OCI-LY3 (cell line): ENCODE measurements at regions not wholly inside any gene's neighbourhood (a gene's known extent, or its start where the extent isn't known, plus 50 kb on each side); places are given as distances from the start of the nearest gene placed in this dataset.

Experiments used
- H2AFZ ChIP-seq: fragments of 200-600, 300-600 bp; shearing (Covaris generic); 2 replicates; pipeline ENCODE4 v1.6.0; 2014; ENCODE audit warnings: antibody characterized with exemption, low read depth, low read length
- H3K27ac ChIP-seq: fragments of 200-600, 300-600 bp; sonication (generic); 2 replicates; pipeline ENCODE4 v1.5.1; 2014; ENCODE audit warnings: mild to moderate bottlenecking, low read length, moderate library complexity, mixed read lengths
- H3K27me3 ChIP-seq: fragments of 200-600, 300-600 bp; sonication (generic); 2 replicates; pipeline ENCODE4 v1.6.1; 2014; ENCODE audit warnings: low read depth, low read length, mixed read lengths
- H3K36me3 ChIP-seq: fragments of 200-600, 300-600 bp; sonication (generic); replicated peaks from 2 replicates; pipeline ENCODE3; 2014; ENCODE audit warnings: low read depth, low read length, mixed read lengths
- H3K4me1 ChIP-seq: fragments of 300-600, 200-600 bp; sonication (generic); 2 replicates; pipeline ENCODE4 v1.6.1; 2014; ENCODE audit warnings: low read length, mixed read lengths
- H3K4me2 ChIP-seq: fragments of 200-600, 300-600 bp; sonication (generic); 2 replicates; pipeline ENCODE4 v1.6.1; 2014; ENCODE audit warnings: low read length, mixed read lengths
- H3K4me3 ChIP-seq: fragments of 300-600, 200-600 bp; sonication (generic); 2 replicates; pipeline ENCODE4 v1.5.1; 2014; ENCODE audit warnings: antibody characterized with exemption, mild to moderate bottlenecking, low read length, moderate library complexity
- H3K79me2 ChIP-seq: fragments of 300-600, 200-600 bp; shearing (Covaris generic); 2 replicates; pipeline ENCODE4 v1.6.1; 2014; ENCODE audit warnings: mild to moderate bottlenecking, low read length, mixed read lengths
- H3K9ac ChIP-seq: fragments of 300-600, 200-600 bp; shearing (Covaris generic); 2 replicates; pipeline ENCODE4 v1.6.0; 2014; ENCODE audit warnings: mild to moderate bottlenecking, low read length, moderate library complexity
- H3K9me3 ChIP-seq: fragments of 200-600, 300-600 bp; shearing (Covaris generic); 2 replicates; pipeline ENCODE4 v1.6.1; 2014; ENCODE audit warnings: low read length, mixed read lengths; ENCODE audit not compliant: insufficient read depth
- H4K20me1 ChIP-seq: fragments of 200-600, 300-600 bp; sonication (generic); 2 replicates; pipeline ENCODE4 v1.6.1; 2016; ENCODE audit warnings: low read length, mixed read lengths; ENCODE audit not compliant: insufficient read depth
- EZH2phosphoT487 ChIP-seq: fragments of 200-600 bp; shearing (Covaris generic); IDR thresholded peaks from 2 replicates; pipeline ENCODE4 v1.6.1; 2018; ENCODE audit warnings: antibody characterized with exemption, mixed run types, low read depth
- TF ChIP-seq, protein P1 (sequence below): fragments of 200-600, 300-600 bp; sonication (generic); IDR thresholded peaks from 2 replicates; pipeline ENCODE4 v1.5.1; 2014; ENCODE audit warnings: antibody characterized with exemption, low read length, low read depth

DNA sequence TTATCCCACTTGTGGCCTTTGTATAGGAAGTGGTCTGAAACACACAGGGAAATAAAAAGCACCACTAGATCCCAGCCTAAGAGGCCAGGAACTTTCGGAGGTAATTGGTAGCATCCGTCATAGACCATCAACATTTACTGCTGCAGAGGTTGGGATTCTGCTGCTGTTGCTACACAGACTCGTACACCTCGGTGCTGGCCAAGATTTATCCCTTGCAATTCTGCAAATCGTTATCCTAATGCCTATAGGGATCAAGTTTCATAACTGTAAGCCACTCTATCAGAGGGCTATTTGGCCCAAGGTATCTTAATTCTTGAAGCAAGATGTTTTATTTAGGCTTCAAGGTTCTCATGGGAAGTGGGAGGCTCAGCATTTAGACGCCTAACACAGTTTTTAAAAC lies 913.6 kb downstream of the GALC start:
- Histone ChIP-seq H3K27me3 (no peaks in the 10 kb centered on the region), H3K4me2 (no peak overlapping the region), H3K27ac (no peak overlapping the region), H3K9ac (no peak overlapping the region), H4K20me1 (no peaks in the 10 kb centered on the region), H2AFZ (no peak overlapping the region), H3K79me2 (no peaks in the 10 kb centered on the region), H3K9me3 (no peaks in the 10 kb centered on the region), H3K36me3 (no peaks in the 10 kb centered on the region), H3K4me1 (no peaks in the 10 kb centered on the region), H3K4me3 (no peak overlapping the region)
- TF ChIP-seq EZH2phosphoT487 = no peak
- TF ChIP-seq, protein P1, sequence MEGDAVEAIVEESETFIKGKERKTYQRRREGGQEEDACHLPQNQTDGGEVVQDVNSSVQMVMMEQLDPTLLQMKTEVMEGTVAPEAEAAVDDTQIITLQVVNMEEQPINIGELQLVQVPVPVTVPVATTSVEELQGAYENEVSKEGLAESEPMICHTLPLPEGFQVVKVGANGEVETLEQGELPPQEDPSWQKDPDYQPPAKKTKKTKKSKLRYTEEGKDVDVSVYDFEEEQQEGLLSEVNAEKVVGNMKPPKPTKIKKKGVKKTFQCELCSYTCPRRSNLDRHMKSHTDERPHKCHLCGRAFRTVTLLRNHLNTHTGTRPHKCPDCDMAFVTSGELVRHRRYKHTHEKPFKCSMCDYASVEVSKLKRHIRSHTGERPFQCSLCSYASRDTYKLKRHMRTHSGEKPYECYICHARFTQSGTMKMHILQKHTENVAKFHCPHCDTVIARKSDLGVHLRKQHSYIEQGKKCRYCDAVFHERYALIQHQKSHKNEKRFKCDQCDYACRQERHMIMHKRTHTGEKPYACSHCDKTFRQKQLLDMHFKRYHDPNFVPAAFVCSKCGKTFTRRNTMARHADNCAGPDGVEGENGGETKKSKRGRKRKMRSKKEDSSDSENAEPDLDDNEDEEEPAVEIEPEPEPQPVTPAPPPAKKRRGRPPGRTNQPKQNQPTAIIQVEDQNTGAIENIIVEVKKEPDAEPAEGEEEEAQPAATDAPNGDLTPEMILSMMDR = no peak

DNA sequence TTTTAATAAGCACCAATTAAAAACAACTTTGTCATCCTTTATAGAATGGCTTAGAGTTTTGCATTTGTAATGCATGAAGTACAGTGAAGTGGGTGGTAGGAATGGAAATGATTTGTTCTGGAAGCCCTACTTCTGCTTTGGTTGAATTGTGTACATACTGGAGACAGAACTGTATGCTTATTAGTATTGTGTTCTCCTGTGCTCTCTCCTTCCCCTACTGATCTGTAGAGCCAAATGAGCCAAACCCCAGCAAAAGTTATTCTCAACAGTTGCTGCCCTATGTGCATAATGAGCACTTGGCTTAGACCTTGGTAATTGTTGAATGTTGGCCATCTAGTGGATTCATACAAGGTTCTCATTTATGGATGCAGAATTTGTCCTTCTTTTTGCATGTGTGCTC lies 916.1 kb downstream of the GALC start:
- Histone ChIP-seq H3K36me3 (no peaks in the 10 kb centered on the region), H3K9ac (no peak overlapping the region), H3K27ac (no peak overlapping the region), H2AFZ (no peak overlapping the region), H3K4me2 (no peak overlapping the region), H4K20me1 (no peaks in the 10 kb centered on the region), H3K4me3 (no peak overlapping the region), H3K79me2 (no peaks in the 10 kb centered on the region), H3K27me3 (no peaks in the 10 kb centered on the region), H3K9me3 (no peaks in the 10 kb centered on the region), H3K4me1 (no peaks in the 10 kb centered on the region)
- no peak for TF ChIP-seq EZH2phosphoT487
- TF ChIP-seq, protein P1 = no peak

DNA sequence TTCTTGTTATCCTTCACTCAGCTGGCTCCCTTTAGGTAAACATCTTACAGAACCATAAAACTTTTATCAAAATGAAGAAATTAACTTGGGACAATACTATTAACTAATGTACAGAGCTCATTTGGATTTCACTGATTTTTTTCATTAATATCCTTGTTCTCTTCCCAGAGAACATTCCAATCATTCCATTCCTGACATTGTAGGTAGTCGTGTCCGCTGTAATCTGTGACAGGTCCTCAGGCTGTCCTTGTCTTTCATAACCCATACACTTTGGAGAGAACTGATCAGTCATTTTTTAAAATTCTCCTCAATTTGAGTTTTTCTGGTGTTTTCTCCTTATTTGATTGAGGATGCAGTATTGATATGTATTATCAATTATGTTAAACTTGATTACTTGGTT lies 916.8 kb downstream of the GALC start:
- H3K4me3 ChIP-seq = no peak overlapping the region
- H3K9me3 ChIP-seq = no peaks in the 10 kb centered on the region
- H2AFZ ChIP-seq = no peak overlapping the region
- no peaks in the 10 kb centered on the region for H3K4me1 ChIP-seq
- no peaks in the 10 kb centered on the region for H3K79me2 ChIP-seq
- TF ChIP-seq, protein P1 = no peak
- TF ChIP-seq EZH2phosphoT487 = no peak
- no peak overlapping the region for H3K4me2 ChIP-seq
- no peak overlapping the region for H3K9ac ChIP-seq
- no peak overlapping the region for H3K27ac ChIP-seq
- H3K36me3 ChIP-seq = no peaks in the 10 kb centered on the region
- no peaks in the 10 kb centered on the region for H4K20me1 ChIP-seq
- no peaks in the 10 kb centered on the region for H3K27me3 ChIP-seq

DNA sequence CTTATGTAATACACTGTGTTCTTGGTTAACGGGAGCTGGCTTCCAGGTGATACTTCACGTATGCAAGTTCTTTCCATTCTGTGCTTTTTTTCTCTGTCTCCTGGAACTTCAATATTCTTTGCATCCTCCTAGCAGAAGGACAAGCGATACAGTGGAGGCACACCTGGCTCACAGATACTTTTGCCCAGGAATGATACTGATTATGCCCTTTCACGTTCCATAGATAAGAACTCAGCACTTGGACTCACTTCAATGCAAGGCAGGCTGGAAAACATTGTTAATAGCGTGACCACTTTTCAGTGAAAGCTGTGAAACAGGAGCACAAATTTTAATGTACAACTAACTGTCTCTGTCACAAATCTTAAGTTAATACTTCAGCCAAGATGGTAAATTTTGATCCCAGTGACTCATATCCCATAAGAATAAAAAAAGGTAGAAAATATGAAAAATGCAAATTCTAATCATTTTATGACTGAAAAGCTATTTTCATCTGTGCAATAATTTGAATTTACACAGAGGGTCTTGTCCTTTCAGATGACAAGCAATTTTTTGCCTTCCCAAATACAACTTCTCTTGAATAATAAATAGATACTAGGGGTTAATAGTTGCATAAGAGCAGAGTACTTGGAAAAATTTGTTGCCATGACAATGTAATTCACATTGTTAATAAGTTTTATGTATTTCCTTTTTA lies 919.0 kb downstream of the GALC start:
- no peaks in the 10 kb centered on the region for H3K27me3 ChIP-seq
- H4K20me1 ChIP-seq = no peaks in the 10 kb centered on the region
- H3K4me1 ChIP-seq = peaks cover 3% of the 10 kb centered on the region; the same call in 1 of the 2 replicates
- H3K4me2 ChIP-seq = no peak overlapping the region
- H2AFZ ChIP-seq = no peak overlapping the region
- no peaks in the 10 kb centered on the region for H3K9me3 ChIP-seq
- no peak overlapping the region for H3K9ac ChIP-seq
- no peaks in the 10 kb centered on the region for H3K36me3 ChIP-seq
- TF ChIP-seq EZH2phosphoT487 = no peak
- TF ChIP-seq, protein P1 = no peak
- no peak overlapping the region for H3K27ac ChIP-seq
- H3K4me3 ChIP-seq = no peak overlapping the region
- no peaks in the 10 kb centered on the region for H3K79me2 ChIP-seq
